Endodermal cell (in vitro differentiated cells): ENCODE measurements at regions not wholly inside any gene's neighbourhood (a gene's known extent, or its start where the extent isn't known, plus 50 kb on each side); places are given as distances from the start of the nearest gene placed in this dataset.

Source experiments
- DNase-seq: peaks from one replicate; pipeline ENCODE4 v3.0.0-alpha.2; 2017
- H3K27ac ChIP-seq: 2 replicates; pipeline ENCODE4 v1.5.1; 2013; ENCODE audit warnings: mild to moderate bottlenecking, low read depth, low read length, moderate library complexity
- H3K27me3 ChIP-seq: 2 replicates; pipeline ENCODE4 v1.6.1; 2013; ENCODE audit warnings: mild to moderate bottlenecking, low read length, moderate library complexity; ENCODE audit not compliant: insufficient read depth, control insufficient read depth, poor library complexity, severe bottlenecking
- H3K36me3 ChIP-seq: 2 replicates; pipeline ENCODE4 v1.7.0; 2013; ENCODE audit warnings: mild to moderate bottlenecking, low read length, moderate library complexity; ENCODE audit not compliant: control insufficient read depth, insufficient read depth
- H3K4me1 ChIP-seq: one replicate; pipeline ENCODE4 v1.7.0; 2013; ENCODE audit warnings: low read length; ENCODE audit not compliant: control insufficient read depth, insufficient read depth
- H3K4me3 ChIP-seq: 2 replicates; pipeline ENCODE4 v1.5.1; 2013; ENCODE audit warnings: mild to moderate bottlenecking, low read length, moderate library complexity
- H3K9ac ChIP-seq: 2 replicates; pipeline ENCODE4 v1.6.1; 2013; ENCODE audit warnings: mild to moderate bottlenecking, low read length, moderate library complexity; ENCODE audit not compliant: poor library complexity, severe bottlenecking; ENCODE audit errors: extremely low read depth
- H3K9me3 ChIP-seq: 2 replicates; pipeline ENCODE4 v1.6.1; 2013; ENCODE audit warnings: mild to moderate bottlenecking, low read length, moderate library complexity; ENCODE audit not compliant: control insufficient read depth
- H3K27ac Mint-ChIP-seq: 2 replicates; pipeline ENCODE4 v1.8.0; 2020; ENCODE audit warnings: mixed read lengths
- H3K27me3 Mint-ChIP-seq: 2 replicates; pipeline ENCODE4 v1.8.0; 2021; ENCODE audit warnings: mild to moderate bottlenecking, mixed read lengths; ENCODE audit not compliant: insufficient read depth
- H3K36me3 Mint-ChIP-seq: 2 replicates; pipeline ENCODE4 v1.8.0; 2020; ENCODE audit warnings: low read depth, mixed read lengths
- H3K4me1 Mint-ChIP-seq: 2 replicates; pipeline ENCODE4 v1.8.0; 2020; ENCODE audit warnings: mixed read lengths
- H3K4me3 Mint-ChIP-seq: 2 replicates; pipeline ENCODE4 v1.8.0; 2020; ENCODE audit warnings: mild to moderate bottlenecking, moderate library complexity, mixed read lengths
- H3K9me3 Mint-ChIP-seq: 2 replicates; pipeline ENCODE4 v1.8.0; 2020; ENCODE audit warnings: mild to moderate bottlenecking, mixed read lengths
- WGBS, 2 experiments: methylation state at CpG; one replicate each; pipeline versions ENCODE4 v1.1.5 to v1.1.7; 2013; ENCODE audit warnings: missing lambda C conversion rate in 2 of 2, mixed read lengths in 1 of 2; ENCODE audit not compliant: insufficient coverage in 1 of 2, insufficient read length in 1 of 2; 5-methylcytosine and 5-hydroxymethylcytosine counted together
- TF ChIP-seq, protein P1 (sequence below): fragments of 200-600 bp; sonication (generic); conservative IDR thresholded peaks from 2 replicates; pipeline ENCODE4 v1.5.0; 2021; ENCODE audit warnings: antibody characterized with exemption, mild to moderate bottlenecking

DNA sequence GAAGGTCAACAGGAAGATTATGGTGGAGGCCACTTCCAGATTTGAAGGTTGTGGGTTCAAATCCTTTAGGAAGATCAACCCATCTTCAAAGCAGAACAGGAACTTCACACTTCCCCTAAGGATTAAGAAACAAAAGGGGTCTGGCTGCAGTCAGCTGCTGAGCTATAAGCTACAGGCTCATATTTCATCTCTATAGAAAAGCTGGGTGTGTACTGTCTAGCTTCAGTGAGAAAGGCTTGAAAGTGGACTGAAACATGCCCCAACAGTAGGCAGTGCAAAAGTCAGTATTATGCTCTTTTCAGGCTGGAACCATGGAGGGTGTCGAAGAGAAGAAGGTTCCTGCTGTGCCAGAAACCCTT, 60.1 kb upstream of the SPDEF start:
- Mint-ChIP-seq H3K36me3 (peaks cover 7% of the 10 kb centered on the region), H3K9me3 (no peaks in the 10 kb centered on the region), H3K27ac (no peak overlapping the region), H3K27me3 (no peaks in the 10 kb centered on the region), H3K4me3 (no peak overlapping the region), H3K4me1 (peaks cover 9% of the 10 kb centered on the region)
- Histone ChIP-seq H3K27me3 (no peaks in the 10 kb centered on the region), H3K9ac (no peak overlapping the region), H3K4me3 (no peak overlapping the region), H3K4me1 (peaks cover 7% of the 10 kb centered on the region), H3K27ac (no peak overlapping the region), H3K9me3 (no peaks in the 10 kb centered on the region), H3K36me3 (peaks cover 4% of the 10 kb centered on the region)
- TF ChIP-seq, protein P1, sequence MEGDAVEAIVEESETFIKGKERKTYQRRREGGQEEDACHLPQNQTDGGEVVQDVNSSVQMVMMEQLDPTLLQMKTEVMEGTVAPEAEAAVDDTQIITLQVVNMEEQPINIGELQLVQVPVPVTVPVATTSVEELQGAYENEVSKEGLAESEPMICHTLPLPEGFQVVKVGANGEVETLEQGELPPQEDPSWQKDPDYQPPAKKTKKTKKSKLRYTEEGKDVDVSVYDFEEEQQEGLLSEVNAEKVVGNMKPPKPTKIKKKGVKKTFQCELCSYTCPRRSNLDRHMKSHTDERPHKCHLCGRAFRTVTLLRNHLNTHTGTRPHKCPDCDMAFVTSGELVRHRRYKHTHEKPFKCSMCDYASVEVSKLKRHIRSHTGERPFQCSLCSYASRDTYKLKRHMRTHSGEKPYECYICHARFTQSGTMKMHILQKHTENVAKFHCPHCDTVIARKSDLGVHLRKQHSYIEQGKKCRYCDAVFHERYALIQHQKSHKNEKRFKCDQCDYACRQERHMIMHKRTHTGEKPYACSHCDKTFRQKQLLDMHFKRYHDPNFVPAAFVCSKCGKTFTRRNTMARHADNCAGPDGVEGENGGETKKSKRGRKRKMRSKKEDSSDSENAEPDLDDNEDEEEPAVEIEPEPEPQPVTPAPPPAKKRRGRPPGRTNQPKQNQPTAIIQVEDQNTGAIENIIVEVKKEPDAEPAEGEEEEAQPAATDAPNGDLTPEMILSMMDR, result no peak
- WGBS, 2 experiments, result 98 to 100% methylated on average over 1 of the region's 1 CpG
- no peak for DNase-seq

DNA sequence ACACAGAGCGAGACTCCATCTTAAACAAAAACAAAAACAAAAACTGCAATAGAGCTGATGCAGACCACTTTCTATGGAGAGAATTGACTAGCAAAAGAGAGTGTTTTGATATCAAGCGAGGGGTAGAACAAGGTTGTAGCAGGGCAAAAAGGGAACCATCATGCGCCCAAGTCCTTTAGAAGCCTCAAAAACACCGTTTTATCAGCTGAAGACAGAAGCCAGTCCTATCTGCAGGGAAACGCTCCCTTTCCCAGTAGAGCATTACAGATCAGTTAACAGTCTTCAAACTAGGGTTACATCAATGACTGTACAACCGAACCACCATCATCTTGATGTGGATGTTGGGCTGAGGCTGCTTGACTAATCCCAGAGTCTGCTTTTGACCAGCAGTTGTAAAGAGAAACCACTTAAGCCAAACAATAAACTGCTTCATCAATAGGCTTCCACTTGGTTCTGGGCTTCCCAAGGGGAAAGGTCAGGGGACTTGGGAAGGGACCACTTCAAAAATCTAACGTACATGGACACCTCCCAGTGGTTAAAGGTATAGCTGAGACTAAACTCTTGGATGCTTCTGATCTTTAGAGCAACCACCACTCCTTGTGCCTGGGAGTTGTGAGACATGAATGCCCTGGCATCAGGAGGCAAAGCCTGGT, 59.6 kb upstream of the SPDEF start:
- Mint-ChIP-seq H3K4me3 (no peak overlapping the region), H3K27me3 (no peaks in the 10 kb centered on the region), H3K4me1 (peaks cover 10% of the 10 kb centered on the region), H3K9me3 (no peaks in the 10 kb centered on the region), H3K36me3 (peaks cover 7% of the 10 kb centered on the region), H3K27ac (no peak overlapping the region)
- DNase-seq, result no peak
- TF ChIP-seq, protein P1, result no peak
- Histone ChIP-seq H3K36me3 (peaks cover 4% of the 10 kb centered on the region), H3K9me3 (no peaks in the 10 kb centered on the region), H3K4me1 (peaks cover 9% of the 10 kb centered on the region), H3K9ac (no peak overlapping the region), H3K27ac (no peak overlapping the region), H3K4me3 (no peak overlapping the region), H3K27me3 (no peaks in the 10 kb centered on the region)
- WGBS, 2 experiments, result 94 to 100% methylated on average over 6 to 7 of the region's 7 CpGs

DNA sequence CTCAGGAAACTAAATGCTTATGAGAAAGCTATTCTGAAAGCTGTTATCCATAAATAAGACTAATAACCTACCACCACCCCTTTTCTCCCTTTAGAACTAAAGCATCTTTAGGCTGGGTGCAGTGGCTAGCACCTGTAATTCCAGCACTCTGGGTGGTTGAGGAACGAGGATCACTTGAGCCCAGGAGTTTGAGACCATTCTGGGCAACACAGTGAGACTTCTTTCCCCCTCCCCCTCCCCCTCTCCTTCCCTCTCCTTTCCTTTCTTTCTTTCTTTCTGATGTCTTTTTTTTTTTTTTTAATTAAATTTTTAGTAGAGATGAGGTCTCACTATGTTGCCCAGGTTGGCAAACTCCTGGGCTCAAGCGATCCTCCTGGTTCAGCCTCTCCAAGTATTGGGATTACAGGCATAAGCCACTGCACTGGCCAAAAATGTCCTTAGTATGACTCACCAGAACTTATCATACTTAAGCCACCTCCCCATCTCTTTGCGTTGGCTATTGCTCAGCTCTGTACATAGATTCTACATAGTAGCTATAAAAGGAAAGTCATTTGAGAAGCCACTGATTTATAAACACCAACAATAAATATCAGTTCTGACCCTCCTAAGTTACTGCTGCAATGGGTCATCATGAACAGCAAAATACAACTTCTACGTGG, 54.8 kb upstream of the SPDEF start:
- H3K4me3 Mint-ChIP-seq, result no peak overlapping the region
- peaks cover 17% of the 10 kb centered on the region for H3K4me1 Mint-ChIP-seq
- peaks cover 11% of the 10 kb centered on the region for H3K36me3 ChIP-seq
- H3K27me3 ChIP-seq, result no peaks in the 10 kb centered on the region
- no peak overlapping the region for H3K27ac ChIP-seq
- TF ChIP-seq, protein P1, result no peak
- H3K9ac ChIP-seq, result no peak overlapping the region
- no peaks in the 10 kb centered on the region for H3K9me3 Mint-ChIP-seq
- H3K36me3 Mint-ChIP-seq, result peaks cover 17% of the 10 kb centered on the region
- H3K27me3 Mint-ChIP-seq, result no peaks in the 10 kb centered on the region
- WGBS, 2 experiments, result 86 to 92% methylated on average over 2 to 4 of the region's 4 CpGs
- peak; percentile 36 for DNase-seq
- no peaks in the 10 kb centered on the region for H3K9me3 ChIP-seq
- H3K4me1 ChIP-seq, result peaks cover 9% of the 10 kb centered on the region
- peak overlapping the region; percentile 93 for H3K27ac Mint-ChIP-seq
- no peak overlapping the region for H3K4me3 ChIP-seq
